ENCODE measurements at regions not wholly inside any gene's neighbourhood (a gene's known extent, or its start where the extent isn't known, plus 50 kb on each side); places are given as distances from the start of the nearest gene placed in this dataset.

DNA sequence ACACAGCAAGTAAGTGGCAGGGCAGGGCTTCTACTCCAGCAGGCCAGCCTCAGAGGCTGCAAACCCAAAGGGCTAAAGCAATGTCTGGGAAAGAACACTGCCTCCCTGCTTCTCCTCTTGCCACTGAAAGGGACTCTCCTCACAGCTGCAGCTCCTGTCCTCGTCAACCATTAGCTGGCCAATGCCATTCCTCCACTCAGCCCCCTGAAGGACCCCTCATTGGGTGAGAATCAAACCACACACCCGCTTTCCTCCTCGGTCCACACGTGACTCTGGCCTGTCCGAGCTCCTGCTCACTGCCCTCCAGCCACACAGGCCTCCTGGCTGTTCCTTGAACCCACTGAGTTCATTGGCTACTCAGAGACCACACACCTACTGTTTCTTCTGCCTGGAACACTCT lies 253.7 kb upstream of the TLE3 start:
- DNase-seq (ENCODE audit: low read depth, low spot score): no peak

DNA sequence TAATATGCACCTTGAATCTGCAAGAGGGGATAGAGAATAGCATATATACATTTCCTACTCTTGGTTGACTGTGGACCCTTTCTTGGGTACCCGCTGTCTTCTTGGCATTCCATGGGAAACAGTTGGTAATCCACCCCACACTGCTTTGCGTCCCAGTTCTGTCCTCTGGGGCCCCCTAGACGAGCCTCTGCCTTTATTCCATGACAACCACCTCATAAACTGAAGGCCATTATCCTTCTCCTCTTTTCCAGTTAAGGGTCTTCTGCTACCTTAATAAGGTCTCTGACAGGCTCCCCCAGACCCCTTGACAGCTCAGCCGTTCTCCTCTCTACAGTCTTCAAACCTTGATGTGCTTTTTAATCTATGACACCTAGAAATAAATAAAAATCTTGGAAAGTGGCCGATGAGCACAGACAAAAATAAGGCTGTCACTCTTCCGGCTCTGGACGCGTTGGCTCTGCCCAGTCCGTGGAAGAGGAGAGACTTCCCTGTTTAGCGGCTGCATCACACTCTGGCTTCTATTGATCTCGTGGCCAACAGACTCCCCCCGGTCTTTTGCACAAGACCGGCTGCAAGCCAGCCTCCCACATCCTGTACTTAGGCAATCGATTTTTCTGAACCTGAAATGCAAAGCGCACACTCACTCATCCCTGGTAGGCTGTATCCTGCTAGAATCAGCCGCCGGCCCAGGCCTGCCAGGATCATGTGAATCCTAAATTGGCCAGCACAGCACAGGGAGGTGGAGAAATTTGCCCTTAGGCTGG lies 251.0 kb upstream of the TLE3 start:
- no peak for DNase-seq (ENCODE audit: low read depth, low spot score)

DNA sequence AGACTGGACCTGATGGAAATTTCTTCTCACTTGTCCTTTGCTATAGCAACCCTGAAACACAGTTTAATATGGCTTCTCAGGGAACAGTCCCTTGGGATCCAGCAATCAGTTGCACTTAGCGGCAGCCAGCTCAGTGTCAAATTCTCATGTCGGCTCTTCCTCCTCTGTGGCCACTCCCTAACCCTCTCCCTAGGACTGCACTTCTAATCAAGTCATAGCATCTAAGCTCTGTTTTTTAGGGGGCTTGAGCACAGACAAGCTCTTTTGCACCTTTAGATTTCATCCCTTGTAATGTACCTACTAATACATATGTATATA lies 250.5 kb upstream of the TLE3 start:
- no peak for DNase-seq (ENCODE audit: low read depth, low spot score)

DNA sequence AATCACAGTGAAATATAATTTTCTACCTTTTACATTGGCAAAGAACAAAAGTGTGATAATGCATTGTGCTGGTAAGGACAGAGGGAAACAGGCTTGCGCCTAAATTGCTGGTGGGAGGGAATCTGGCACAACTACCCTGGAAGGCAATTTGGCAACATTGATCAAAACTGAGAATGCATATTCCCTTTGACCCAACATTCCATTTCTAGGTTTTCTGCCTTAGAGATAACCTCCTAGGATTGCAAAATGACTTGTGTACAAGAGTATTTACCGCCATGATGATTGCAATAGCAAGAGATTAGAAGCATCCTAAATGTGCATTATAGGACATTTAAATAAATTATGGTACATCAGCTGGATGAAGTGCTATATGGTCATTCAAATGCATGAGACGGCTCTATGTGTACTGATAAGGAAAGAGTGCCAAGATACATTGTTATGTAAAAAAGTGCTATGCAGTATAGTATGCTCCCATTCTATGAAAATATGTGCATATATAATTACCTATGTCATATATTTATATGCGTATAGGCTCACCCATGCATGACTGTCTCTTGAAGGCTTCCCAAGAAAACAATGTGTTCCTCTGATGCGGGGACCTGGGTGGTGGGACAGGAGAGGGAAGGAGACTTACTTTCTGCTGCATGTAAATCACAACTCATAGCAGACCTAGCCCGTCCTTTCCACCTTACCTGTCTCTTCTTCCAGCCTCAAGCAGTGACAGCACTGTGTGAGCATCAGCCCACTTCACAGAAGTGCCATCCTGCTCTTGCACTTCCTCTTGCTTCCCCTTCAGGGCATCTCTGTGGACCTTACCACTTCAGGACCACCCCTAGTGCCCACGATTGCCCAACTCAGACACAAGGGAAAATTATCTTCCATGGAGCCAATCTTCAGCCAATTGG lies 249.9 kb upstream of the TLE3 start:
- DNase-seq (ENCODE audit: low read depth, low spot score): no peak

DNA sequence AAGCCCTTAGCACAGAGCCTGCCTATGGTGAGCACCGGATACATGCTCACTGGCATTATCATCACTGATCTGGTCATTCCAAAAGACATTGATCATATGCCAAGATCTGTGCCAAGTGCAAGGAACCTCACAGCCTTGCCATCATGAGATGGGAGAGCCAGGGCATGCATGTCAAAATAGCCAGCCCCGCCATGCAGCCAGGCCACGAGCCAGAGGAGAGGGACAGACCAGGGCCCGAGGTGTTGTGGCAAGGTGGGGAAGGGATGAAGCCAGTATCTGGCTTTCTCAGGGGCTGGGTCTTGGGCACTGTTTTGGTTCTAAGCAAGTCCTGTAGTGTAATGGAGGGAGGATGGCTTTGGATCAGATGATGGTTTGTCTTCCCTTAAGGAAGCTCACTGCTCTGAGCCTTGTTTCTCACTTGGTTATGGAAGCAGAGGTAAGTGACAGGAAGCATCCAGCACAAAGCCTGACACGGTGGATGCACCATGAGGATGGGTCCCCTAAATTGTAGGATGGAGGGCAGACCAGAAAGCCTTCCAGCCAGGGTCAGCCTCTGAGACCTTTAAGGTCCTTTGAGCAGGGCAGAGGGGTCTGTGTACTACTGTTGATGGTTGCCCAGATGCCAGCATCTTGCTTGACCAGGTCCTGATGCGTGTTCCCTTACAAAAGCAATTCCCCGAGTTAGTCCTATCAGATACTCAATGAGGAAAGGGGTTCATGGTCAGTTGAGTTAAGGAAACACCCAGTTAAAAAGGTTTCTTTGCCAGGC lies 247.7 kb upstream of the TLE3 start:
- no peak for DNase-seq (ENCODE audit: low read depth, low spot score)

DNA sequence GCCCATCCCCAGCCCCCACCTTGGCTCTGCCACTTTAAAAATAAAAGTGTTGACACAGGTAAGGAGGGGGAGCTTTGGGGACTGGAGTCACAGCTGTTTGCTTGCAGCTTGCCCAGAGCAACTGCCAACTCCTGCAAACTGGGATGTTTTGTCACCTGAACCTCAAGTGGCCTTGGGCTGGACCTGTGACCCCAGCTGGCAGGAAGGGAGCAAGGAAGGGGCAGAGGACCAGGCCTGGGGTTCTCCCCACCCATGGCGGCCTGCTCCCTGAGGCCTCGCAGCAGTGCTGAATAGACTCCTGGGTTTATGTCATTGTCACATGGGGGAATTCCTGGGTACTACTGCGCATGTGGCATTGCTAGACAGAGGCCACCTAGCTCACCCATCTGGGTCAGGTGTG lies 246.9 kb upstream of the TLE3 start:
- no peak for DNase-seq (ENCODE audit: low read depth, low spot score)

DNA sequence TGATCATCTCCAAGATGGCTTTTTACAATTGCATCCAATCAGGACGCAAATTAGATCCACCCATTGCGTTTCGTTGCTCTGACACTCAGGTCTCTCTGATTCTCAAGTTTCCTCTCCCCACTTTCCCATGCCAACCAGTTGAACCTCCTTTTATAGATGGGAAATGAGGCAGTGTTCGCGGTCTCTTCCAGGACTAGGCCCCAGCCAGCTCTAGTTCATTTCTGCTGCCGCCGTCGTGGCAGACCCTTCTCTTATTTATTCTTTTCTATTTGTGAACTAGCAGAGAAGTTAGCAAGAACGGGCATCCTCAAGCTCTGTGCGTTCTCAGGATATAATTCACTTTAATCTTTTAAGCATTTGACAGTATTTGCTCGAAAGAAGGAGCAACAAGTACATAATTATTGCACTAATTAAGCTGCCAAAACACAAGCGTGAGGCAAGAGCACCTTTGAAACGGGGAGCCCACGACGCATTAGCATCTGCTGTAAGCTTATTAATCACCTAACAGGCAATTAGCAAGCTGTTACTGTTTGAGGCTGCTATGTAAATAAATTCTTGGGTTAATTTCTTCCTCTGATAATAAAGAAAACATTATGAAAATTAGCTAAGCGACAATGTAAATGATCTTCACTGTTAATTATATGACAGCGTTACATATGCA lies 246.4 kb upstream of the TLE3 start:
- DNase-seq (ENCODE audit: low read depth, low spot score): no peak

DNA sequence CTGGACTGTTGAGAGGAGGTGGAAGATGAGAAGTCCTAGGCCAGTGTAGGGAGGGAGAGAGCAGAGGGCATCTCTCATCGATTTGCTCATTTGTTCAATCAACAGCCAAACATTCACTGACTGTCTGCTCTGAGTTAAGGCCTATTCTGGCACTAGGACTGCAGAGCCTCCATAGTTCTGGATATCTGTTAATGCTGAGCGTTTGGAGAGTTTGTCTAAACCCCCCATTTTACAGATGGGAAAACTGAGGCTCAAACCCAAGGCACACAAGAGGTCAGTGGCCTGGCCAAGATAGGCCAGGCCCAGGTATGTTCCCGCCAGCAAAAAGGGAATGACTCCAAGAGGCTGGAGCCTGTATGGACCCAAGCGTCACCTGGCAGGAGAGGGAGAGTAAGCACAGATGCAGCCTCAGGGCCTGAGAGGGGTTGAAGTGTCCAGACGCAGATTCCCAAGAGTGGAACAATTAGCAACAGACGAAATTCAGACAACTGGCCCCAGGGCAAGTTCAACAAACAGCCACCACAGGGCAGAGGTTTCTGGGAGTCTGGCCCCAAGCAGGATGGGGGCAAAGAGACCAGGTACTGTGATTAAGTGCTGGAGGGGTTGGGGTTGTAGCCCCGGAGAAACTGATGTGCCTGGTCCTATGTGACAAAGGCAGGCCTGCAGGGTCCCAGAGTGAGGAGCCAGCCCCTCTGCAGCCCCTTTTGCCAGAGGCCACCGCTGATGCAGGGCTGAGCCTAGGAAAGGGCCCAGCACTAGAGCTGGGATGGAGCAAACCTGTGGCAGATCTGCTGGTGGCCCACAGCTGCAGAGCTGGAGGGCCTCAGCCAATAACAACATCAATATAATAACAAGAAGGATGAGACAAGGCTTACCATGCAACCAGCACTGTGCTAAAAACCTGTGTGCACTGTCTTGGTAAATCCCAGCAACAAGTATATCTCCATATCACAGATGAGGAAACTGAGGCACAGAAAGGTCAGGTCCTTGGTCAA lies 245.1 kb upstream of the TLE3 start:
- DNase-seq (ENCODE audit: low read depth, low spot score): no peak

DNA sequence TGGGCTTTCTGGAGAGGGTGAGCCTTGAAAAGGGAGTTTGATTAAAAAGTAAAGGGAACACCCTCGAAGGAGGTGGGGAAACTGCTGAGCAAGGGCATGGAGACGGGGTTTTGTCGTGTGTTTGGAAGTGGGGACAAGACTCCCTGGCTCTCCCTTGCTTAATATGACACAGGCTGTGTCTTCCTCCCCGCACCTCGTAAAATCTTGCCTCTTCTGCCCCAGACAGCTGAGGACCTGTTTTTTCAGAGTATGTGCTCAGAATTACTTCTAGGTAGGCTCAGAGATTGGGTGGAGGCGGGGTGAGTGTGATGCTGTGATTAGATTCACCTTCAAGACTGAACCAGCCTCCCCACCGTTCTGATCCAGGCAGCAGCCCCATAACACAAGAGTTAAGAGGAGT lies 244.4 kb upstream of the TLE3 start:
- DNase-seq (ENCODE audit: low read depth, low spot score): no peak

DNA sequence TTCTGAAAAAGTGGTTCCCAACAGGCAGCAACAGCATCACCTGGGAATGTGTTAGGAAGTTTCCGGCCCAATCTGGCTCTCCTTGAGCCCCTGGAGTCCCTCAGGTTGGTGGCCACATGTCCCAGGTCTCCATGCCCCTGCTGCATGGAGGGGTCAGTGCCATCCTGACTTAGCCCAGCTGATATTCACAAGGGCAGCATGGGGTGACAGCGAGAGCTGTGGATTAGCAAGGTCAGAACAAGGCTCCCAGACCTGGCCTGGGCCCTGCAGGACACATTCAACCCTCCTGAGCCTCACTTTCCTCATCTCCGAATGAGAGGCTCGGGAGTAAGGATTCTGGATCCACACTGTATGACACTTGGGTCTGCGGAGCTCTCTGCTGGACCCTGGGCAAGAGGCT lies 243.8 kb upstream of the TLE3 start:
- DNase-seq (ENCODE audit: low read depth, low spot score): no peak

DNA sequence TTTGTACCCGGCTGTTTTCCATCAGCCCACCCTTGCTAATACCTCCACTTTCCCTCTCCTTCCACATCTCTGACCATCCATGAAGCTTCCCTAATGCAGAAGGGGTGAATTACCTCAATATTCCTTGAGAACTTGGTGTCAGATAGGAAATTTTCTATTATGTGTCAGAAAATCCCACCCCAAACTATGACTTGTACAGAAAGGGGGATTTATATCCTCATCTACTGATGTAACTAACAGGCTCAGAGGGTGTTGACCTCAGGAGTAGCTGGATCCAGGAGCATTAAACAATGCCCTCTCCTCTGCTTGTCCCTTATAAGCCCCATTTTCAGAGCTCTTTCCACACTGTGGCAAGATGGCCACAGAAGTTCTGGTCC lies 242.8 kb upstream of the TLE3 start:
- no peak for DNase-seq (ENCODE audit: low read depth, low spot score)

DNA sequence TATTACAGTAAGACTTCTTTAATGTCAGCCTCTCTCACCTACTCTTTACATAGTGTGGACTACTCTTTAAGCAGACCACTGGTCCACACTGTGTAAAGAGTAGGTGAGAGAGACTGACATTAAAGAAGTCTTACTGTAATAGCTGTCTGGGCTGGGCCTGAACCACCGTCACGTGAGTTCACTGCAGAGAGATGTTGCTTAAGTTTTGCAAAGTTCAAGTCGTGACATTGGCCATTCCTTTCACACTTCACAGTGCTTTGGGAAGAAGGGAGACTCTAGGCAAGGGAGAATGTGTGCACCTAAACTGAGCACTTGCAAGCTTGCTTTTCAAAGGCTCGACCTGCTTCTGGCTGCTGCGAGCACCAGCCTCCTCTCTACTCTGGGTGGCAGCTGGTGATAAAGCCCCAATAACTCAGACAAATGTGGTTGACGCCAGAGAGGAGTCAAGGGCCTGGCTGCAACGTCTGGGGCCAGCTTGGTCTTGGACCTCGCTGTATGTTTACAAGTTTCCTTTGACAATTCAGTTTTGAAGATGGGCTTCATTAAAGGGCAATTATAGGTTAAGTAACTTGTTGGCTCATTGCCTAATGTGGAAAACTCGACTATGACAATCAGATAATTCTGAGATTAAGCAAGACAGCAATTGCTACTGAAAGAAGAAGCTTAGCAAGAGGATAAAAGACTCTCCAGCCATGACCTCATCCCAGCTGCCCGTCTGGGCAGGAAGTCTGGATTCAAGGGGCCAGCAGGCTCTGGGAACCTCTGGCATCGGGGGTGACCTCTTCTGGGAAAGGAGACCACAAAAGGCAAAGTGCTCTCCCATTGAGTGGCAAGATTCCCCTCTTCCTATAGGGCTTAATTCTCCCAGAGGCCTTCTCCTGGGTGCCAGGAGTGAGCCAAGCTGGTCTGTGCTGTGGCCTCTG lies 242.1 kb upstream of the TLE3 start:
- DNase-seq (ENCODE audit: low read depth, low spot score): no peak

DNA sequence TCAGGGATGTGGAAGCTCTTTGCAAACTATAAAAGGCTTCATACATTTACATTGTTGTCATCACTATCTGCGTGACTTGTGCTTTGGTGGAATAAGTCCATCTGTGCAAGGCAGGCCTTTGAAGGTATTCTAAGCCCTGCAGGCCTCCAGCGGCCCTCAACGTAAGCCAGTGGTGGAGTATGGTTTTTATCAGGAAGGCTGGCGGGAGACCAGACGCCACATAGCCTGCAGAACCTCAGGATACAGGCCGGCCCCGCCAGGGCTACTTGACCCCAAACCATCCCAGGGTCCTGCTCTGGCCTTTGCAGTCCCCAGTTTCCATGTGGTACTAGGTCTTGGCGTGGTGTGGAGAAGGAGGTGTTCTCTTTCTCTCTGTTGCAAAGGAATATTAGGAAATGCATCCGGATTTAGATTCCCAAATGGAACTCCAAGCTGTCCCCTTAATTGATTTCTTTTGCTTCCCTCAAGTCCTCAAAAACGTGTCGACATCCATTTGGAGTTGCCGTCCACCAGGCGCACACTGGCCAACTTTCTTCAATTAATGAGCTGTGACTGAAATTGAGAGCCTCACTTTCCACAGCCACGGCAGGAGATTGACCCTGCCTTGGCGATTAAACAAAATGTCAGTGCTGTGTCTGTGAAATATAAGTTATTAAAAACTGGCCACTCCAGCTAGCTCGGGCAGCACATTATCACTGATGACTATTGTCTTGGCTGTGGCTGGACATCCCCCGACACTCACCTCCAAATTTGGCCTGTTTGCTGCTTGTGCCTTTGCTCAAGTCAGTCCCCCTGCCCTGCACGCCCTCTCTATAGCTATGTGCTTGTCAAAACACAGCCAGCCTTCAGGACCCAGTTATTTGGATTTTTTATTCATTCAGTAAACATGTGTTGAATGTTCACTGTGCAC lies 239.8 kb upstream of the TLE3 start:
- DNase-seq (ENCODE audit: low read depth, low spot score): no peak

DNA sequence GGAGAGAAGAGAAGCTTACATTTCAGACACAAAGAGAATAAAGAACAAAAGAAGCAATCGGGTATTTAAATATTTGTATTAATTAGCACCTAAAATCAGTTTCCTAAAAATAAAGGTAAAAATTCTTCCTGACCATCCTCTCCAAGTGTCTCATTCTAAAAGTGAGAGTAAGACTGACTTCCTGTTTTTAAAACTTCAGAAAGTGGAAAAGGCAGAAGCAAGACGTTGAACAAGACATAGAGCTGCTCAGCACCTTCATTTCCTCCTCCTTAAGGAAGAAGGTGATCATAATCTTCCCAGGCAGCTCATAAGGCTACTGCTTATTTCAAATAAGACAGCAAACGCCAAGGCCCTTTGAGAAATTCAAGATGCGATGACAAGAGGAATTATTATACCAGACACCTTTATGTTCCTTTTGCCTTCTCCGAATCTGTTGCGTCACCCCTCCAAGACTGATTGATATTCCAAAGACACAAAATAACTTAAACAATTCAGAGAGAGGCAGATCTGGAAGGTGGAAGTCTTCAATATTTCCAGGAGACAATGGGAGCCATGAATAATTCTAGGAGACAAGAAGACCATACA lies 238.8 kb upstream of the TLE3 start:
- DNase-seq (ENCODE audit: low read depth, low spot score): no peak

DNA sequence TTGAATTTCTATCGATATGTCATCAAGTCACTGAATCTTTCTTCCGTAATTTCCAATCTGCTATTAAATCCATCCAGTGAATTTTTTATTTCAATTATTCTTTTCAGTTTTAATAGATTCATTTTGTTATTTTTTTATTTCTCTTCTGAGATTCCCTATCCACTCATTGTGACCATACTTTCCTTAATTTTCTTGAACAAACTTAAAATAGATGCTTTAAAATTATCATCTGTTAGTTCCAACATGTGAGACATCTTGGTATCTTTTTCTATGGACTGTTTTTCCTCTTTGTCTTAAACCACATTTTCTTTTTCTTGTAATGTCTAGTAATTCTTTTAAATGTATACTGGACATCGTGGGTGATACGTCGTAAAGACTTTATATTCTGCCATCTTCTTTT lies 236.6 kb upstream of the TLE3 start:
- DNase-seq (ENCODE audit: low read depth, low spot score): no peak

DNA sequence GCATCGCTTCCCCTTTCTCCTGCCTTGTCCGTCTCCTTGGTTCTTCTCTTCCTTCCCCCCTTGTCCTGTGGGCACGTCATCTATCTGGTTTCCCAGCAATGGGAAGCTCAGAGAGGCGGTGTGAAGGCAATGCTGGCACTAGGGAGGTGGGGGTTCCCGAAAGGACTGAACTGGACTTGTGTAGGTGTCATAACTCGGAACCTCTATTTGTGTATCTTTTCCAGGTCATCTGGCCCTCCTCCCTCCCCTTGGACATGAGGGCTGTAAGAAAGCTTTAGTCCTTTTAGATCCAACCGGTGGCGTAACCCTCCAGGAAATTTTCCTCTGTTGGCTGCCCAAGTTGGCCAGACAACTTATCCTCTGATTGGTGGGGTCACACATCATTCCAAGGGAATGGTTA lies 231.5 kb upstream of the TLE3 start:
- no peak for DNase-seq (ENCODE audit: low read depth, low spot score)

DNA sequence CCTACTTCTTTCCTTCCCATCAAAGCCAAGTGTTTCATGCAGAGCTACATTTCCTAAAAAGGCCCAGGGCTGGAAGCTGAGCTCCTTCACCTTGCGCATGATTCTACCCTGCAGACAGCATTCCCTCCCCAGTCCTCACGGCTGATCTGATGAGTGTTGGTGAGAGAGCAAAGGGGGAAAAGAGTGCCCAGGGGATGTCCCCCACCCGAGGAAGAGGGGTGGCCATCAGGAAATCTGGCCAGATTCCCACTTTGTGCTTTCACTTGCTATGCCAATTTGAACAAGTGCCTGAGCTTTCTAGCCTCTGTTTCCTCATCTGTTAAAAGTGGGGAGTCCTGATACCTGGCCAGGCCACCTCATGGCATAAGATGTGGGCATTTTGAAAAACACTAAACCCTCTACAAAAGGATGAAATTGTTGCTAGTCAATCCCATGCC lies 231.0 kb upstream of the TLE3 start:
- DNase-seq (ENCODE audit: low read depth, low spot score): no peak

All from astrocyte of the hippocampus (primary cell).